ENCODE measurements at regions not wholly inside any gene's neighbourhood (a gene's known extent, or its start where the extent isn't known, plus 50 kb on each side); places are given as distances from the start of the nearest gene placed in this dataset.

DNA sequence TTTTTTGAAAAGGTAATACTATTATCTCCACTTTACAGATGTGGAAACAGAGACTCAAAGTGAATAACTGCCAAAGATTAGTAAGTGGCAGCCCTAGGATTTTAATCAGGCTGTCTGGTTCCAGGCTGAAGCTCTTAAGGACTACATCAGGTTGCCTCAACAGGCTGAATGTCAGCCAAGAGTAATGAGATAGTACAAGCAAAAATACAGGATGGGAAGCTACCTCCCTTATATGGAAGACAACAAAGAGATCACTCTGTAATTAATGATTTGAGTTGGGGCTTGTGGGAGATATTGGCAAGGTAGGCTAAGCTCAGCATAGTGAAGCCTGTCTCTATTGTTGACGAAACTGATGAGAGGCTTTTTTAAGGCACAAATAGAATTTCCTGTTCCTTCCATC is 323.1 kb downstream of the KCNJ3 start:
- FAIRE-seq: no peak
- H3K23ac ChIP-seq (ENCODE audit: insufficient read length): no peak overlapping the region
- CTCF ChIA-PET (ENCODE audit: partially characterized antibody): interaction anchor here (0.6 to 1.1 kb wide), 2 partner anchors 228 to 244 kb away, joined by 3 read pairs; no protein-coding TSS in a partner anchor
- TF ChIP-seq SIX5 (IDR thresholded peaks at IDR 0.05; ENCODE audit: low read depth, low read length) (no peak), SIRT6 (IDR thresholded peaks at IDR 0.05; ENCODE audit: low read length) (no peak), SIN3A (conservative IDR thresholded peaks at IDR 0.05 in 1 of 2, IDR thresholded peaks at IDR 0.05 in 1 of 2; ENCODE audit: low read depth in 1 of 2, low read length in 2 of 2) (no peak), POLR2AphosphoS5 (IDR thresholded peaks at IDR 0.05; ENCODE audit: low read depth, low read length) (no peak), SUZ12 (IDR thresholded peaks at IDR 0.05; ENCODE audit: low read length) (no peak), CEBPB (IDR thresholded peaks at IDR 0.05; ENCODE audit: low read depth, low read length) (no peak), TCF12 (IDR thresholded peaks at IDR 0.05; ENCODE audit: low read depth, low read length) (no peak)

More for the DNA sequence above, 323.1 kb downstream of the KCNJ3 start:
- Histone ChIP-seq H4K5ac (ENCODE audit: insufficient read length, low read depth, low read length) (no peak overlapping the region), H3K4me1 (replicated peaks in 1 of 4; ENCODE audit: control insufficient read depth in 3 of 4, insufficient read depth in 4 of 4, low read length in 3 of 4) (no peaks in the 10 kb centered on the region), H3K79me1 (ENCODE audit: low read depth, low read length) (no peaks in the 10 kb centered on the region), H3K27ac (ENCODE audit: low read depth, low read length) (no peak overlapping the region), H3K56ac (replicated peaks; ENCODE audit: insufficient read length, low read depth, low read length) (no peak overlapping the region), H3K4ac (replicated peaks; ENCODE audit: insufficient read length, low read depth, low read length) (no peak overlapping the region), H4K8ac (ENCODE audit: extremely low read depth, insufficient read depth, low read length) (no peak overlapping the region), H3K4me3 (ENCODE audit: extremely low read depth in 1 of 4, insufficient read depth in 2 of 4, low read depth in 3 of 4, low read length in 4 of 4) (no peak overlapping the region), H2BK12ac (ENCODE audit: low read depth, low read length) (no peak overlapping the region), H4K20me1 (replicated peaks in 1 of 2; ENCODE audit: control insufficient read depth in 1 of 2, insufficient read depth in 2 of 2, low read length in 2 of 2) (no peaks in the 10 kb centered on the region), H3K9me3 (ENCODE audit: insufficient read depth in 2 of 2, low read depth in 1 of 2, low read length in 1 of 2) (no peaks in the 10 kb centered on the region), H3K79me2 (ENCODE audit: control insufficient read depth in 1 of 2, insufficient read depth in 2 of 2, low read length in 2 of 2) (no peaks in the 10 kb centered on the region), H2BK120ac (replicated peaks; ENCODE audit: low read depth, low read length) (no peak overlapping the region), H4K91ac (replicated peaks; ENCODE audit: insufficient read length, low read length) (no peak overlapping the region), H2BK20ac (ENCODE audit: low read length) (no peak overlapping the region), H2AK5ac (ENCODE audit: low read depth, low read length) (no peak overlapping the region), H3K9ac (replicated peaks in 1 of 4; ENCODE audit: extremely low read depth in 1 of 4, low read depth in 3 of 4, low read length in 3 of 4) (no peak overlapping the region), H2BK5ac (ENCODE audit: low read depth, low read length) (no peak overlapping the region), H3K23me2 (ENCODE audit: low read depth, low read length) (no peaks in the 10 kb centered on the region), H2AFZ (ENCODE audit: low read length) (peak overlapping the region; percentile 7; the same call in 1 of the 2 replicates), H3K36me3 (ENCODE audit: control insufficient read depth in 2 of 4, insufficient read depth in 4 of 4, low read length in 3 of 4) (no peaks in the 10 kb centered on the region), H2BK15ac (ENCODE audit: low read length) (no peak overlapping the region), H3K4me2 (ENCODE audit: insufficient read depth in 1 of 2, low read depth in 2 of 2, low read length in 2 of 2) (no peak overlapping the region), H3K27me3 (replicated peaks in 1 of 4; ENCODE audit: control insufficient read depth in 3 of 4, extremely low read depth in 1 of 4, insufficient read depth in 3 of 4, low read length in 3 of 4) (no peaks in the 10 kb centered on the region), H3K14ac (ENCODE audit: insufficient read length) (no peak overlapping the region), H3K18ac (ENCODE audit: extremely low read depth, low read length) (no peak overlapping the region)
- POLR2A ChIA-PET (ENCODE audit: partially characterized antibody): no interaction called here
- DNase-seq (ENCODE audit: low read depth in 1 of 2, low spot score in 2 of 2): no peak
- 82% methylated on average over 1 of the region's 1 CpG; no CpG with 5 or more reads in 1 of the 2 experiments for WGBS, 2 experiments (ENCODE audit: extremely low coverage in 1 of 2, insufficient coverage in 1 of 2, insufficient read length in 1 of 2, insufficient replicate concordance in 2 of 2, low coverage in 1 of 2, low lambda C conversion rate in 2 of 2, missing lambda C conversion rate in 1 of 2)

Data from H1 (cell line).